Mucosa of rectum (tissue), 2 donors: ENCODE measurements at regions not wholly inside any gene's neighbourhood (a gene's known extent, or its start where the extent isn't known, plus 50 kb on each side); places are given as distances from the start of the nearest gene placed in this dataset.

ENCODE experiments used
- H3K27ac ChIP-seq, 2 donors: one replicate each; pipeline ENCODE4 v1.7.0; 2013; ENCODE audit warnings: inconsistent platforms in 2 of 2, low read depth in 2 of 2, low read length in 2 of 2
- H3K27me3 ChIP-seq, 2 donors: one replicate each; pipeline ENCODE4 v1.7.0; 2013; ENCODE audit warnings: low read length in 2 of 2; ENCODE audit not compliant: control insufficient read depth in 2 of 2, insufficient read depth in 2 of 2
- H3K36me3 ChIP-seq, 2 donors: one replicate each; pipeline ENCODE4 v1.7.0; 2013; ENCODE audit warnings: low read length in 2 of 2; ENCODE audit not compliant: control insufficient read depth in 2 of 2, insufficient read depth in 2 of 2
- H3K4me1 ChIP-seq, 2 donors: one replicate each; pipeline ENCODE4 v1.7.0; 2013; ENCODE audit warnings: low read length in 2 of 2, mild to moderate bottlenecking in 1 of 2; ENCODE audit not compliant: control insufficient read depth in 2 of 2, insufficient read depth in 2 of 2
- H3K4me3 ChIP-seq, 2 donors: one replicate each; pipeline ENCODE4 v1.7.0; 2013; ENCODE audit warnings: low read length in 2 of 2
- H3K9ac ChIP-seq, 2 donors: one replicate each; pipeline ENCODE4 v1.7.0; 2013; ENCODE audit warnings: low read length in 2 of 2, low read depth in 1 of 2, mild to moderate bottlenecking in 1 of 2
- H3K9me3 ChIP-seq, 2 donors: one replicate each; pipeline ENCODE4 v1.7.0; 2013; ENCODE audit warnings: low read length in 2 of 2; ENCODE audit not compliant: control insufficient read depth in 2 of 2
- donor health status: healthy.
- donor health status: Normal muscosa, but diverticular disease.

- H3K4me1 ChIP-seq: no peaks in the 10 kb centered on the region
- H3K27me3 ChIP-seq: no peaks in the 10 kb centered on the region
- H3K4me3 ChIP-seq: no peak overlapping the region
- H3K9ac ChIP-seq: no peak overlapping the region
- no peaks in the 10 kb centered on the region for H3K9me3 ChIP-seq
- H3K36me3 ChIP-seq: no peaks in the 10 kb centered on the region
- no peak overlapping the region for H3K27ac ChIP-seq
Measured at GRCh38 chr12:118827047-118827446, 154.3 kb upstream of the SRRM4 start.

- no peak overlapping the region for H3K4me3 ChIP-seq
Measured at GRCh38 chr12:118827606-118828005, 153.7 kb upstream of the SRRM4 start.

DNA sequence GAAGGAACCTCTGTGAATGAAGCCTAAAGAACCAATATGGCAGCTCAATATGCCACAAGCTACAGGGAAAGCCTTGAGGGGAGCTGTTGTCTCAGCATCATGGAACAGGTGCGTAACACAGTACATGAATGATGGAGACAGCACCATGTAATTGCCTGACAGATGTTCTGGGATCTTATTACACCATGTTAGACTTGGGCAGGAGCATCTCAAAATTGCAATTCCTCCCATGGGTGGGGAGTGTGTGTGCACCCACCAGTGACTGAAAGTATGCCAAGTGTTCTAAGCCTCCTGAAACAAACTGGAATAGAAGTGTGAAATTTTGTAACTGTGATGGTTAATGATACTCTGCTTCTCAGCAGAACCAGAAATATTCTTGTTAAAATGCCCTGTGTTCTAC, 151.0 kb upstream of the SRRM4 start:
- H3K36me3 ChIP-seq: no peaks in the 10 kb centered on the region
- H3K4me1 ChIP-seq: no peaks in the 10 kb centered on the region
- H3K4me3 ChIP-seq: no peak overlapping the region
- no peaks in the 10 kb centered on the region for H3K27me3 ChIP-seq
- no peaks in the 10 kb centered on the region for H3K9me3 ChIP-seq
- H3K27ac ChIP-seq: no peak overlapping the region
- H3K9ac ChIP-seq: no peak overlapping the region

More at GRCh38 chr12:118827606-118828005, 153.7 kb upstream of the SRRM4 start:
- no peaks in the 10 kb centered on the region for H3K27me3 ChIP-seq
- H3K36me3 ChIP-seq: no peaks in the 10 kb centered on the region
- no peak overlapping the region for H3K9ac ChIP-seq
- no peaks in the 10 kb centered on the region for H3K9me3 ChIP-seq
- H3K4me1 ChIP-seq: no peaks in the 10 kb centered on the region
- H3K27ac ChIP-seq: no peak overlapping the region

DNA sequence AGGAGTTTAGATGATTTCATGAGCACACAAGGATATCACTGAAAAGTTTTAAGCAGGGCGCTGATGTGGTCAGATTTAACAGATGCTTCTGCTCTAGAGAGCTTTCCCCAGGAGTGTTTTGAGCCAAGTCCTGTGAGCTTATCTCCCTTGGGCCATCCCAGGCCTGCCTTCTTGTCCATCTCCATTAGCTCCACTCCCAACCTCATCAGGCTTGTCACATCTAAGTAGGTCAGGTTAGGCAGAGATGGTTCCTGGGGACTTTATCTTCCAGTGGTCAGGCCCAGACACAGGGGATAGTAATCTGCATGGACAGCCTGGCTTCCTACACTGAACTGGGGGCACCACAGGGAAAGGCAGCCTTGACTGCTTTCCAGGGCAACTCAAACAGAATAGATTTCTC, 145.4 kb upstream of the SRRM4 start:
- Histone ChIP-seq H3K9me3 (no peaks in the 10 kb centered on the region), H3K4me1 (no peaks in the 10 kb centered on the region), H3K36me3 (no peaks in the 10 kb centered on the region), H3K27ac (no peak overlapping the region), H3K9ac (no peak overlapping the region), H3K4me3 (no peak overlapping the region), H3K27me3 (no peaks in the 10 kb centered on the region)

- Histone ChIP-seq H3K9ac (no peak overlapping the region), H3K9me3 (no peaks in the 10 kb centered on the region), H3K36me3 (no peaks in the 10 kb centered on the region), H3K4me3 (no peak overlapping the region), H3K27me3 (no peaks in the 10 kb centered on the region), H3K27ac (no peak overlapping the region), H3K4me1 (no peaks in the 10 kb centered on the region)
Measured at GRCh38 chr12:118840399-118840798, 140.9 kb upstream of the SRRM4 start.

DNA sequence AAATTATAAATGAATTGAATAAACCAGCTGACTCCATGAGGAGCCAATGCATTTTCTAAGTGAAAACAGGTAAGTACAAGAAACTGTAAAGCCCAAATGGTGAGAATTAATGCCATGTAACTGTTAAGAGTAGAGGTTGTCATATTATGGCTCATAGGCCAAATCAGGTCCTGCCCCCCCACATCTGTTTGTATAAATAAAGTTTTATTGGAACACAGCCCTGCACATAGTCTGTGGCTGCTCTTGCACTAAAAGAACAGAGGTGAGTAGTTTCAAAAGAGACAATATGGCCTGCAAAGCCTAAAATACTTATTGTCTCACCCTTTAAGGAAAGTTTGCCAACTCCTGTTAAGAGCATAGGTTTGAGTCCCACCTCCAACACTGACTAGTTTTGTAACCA, 140.5 kb upstream of the SRRM4 start:
- Histone ChIP-seq H3K4me3 (no peak overlapping the region), H3K4me1 (no peaks in the 10 kb centered on the region), H3K9ac (no peak overlapping the region), H3K36me3 (no peaks in the 10 kb centered on the region), H3K27ac (no peak overlapping the region), H3K27me3 (no peaks in the 10 kb centered on the region), H3K9me3 (no peaks in the 10 kb centered on the region)

GRCh38 chr12:118841588-118841987, 139.8 kb upstream of the SRRM4 start:
- H3K4me1 ChIP-seq: no peaks in the 10 kb centered on the region
- no peak overlapping the region for H3K9ac ChIP-seq
- H3K36me3 ChIP-seq: no peaks in the 10 kb centered on the region
- H3K27me3 ChIP-seq: no peaks in the 10 kb centered on the region
- H3K9me3 ChIP-seq: no peaks in the 10 kb centered on the region
- H3K27ac ChIP-seq: no peak overlapping the region
- H3K4me3 ChIP-seq: no peak overlapping the region

DNA sequence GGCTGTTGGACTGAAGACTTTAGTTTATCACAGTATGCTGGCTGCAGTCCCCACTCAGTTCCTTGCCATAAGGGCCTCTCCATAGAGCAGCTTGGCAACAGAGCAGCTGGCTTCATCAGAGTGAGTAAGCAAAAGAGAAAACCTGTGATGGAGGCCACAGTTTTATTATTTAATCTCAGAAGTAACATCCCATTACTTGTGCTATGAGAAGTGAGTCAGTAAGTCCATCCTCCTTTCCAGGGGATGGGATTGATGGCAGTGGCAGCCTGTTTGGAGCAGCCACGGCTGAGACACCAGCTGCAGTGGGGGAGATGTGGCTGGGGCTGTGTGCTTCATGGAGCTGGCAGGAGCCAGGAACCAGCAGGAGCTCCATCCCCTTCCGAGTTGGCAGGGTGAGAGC, 138.5 kb upstream of the SRRM4 start:
- Histone ChIP-seq H3K4me3 (no peak overlapping the region), H3K9me3 (no peaks in the 10 kb centered on the region), H3K27ac (no peak overlapping the region), H3K27me3 (no peaks in the 10 kb centered on the region), H3K4me1 (no peaks in the 10 kb centered on the region), H3K36me3 (no peaks in the 10 kb centered on the region), H3K9ac (no peak overlapping the region)

- H3K9me3 ChIP-seq: no peaks in the 10 kb centered on the region
- no peak overlapping the region for H3K4me3 ChIP-seq
- no peaks in the 10 kb centered on the region for H3K27me3 ChIP-seq
- no peaks in the 10 kb centered on the region for H3K36me3 ChIP-seq
- no peak overlapping the region for H3K9ac ChIP-seq
- H3K27ac ChIP-seq: no peak overlapping the region
- H3K4me1 ChIP-seq: no peaks in the 10 kb centered on the region
Measured at GRCh38 chr12:118846416-118846815, 134.9 kb upstream of the SRRM4 start.

DNA sequence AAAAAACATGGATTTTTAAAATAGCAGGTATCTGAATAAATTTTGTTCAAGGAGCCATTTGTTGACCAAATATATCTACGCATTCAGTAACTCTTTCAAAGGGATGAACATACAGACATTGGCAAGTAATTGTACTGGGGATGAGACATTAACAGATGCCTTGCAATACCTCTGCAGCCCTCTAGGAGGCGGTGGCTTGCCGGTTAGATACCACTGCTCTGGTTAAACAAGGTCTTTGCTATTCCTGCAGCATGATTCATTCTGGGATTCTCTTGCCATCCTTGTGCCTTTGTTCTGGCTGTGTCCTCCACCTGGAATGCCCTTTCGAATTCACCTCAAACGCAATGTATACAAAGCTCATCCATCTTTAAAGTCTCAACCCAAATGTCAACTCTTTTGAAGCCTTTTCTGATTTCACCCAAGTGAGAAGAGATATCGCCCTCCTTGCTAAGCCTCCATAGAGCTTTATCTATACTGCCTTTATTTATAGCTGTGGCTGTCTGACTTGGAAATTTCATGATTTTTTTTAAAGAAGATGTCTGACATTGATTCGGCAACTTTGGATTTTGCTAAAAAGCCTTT, 131.0 kb upstream of the SRRM4 start:
- Histone ChIP-seq H3K9ac (no peak overlapping the region), H3K27me3 (no peaks in the 10 kb centered on the region), H3K27ac (no peak overlapping the region), H3K9me3 (no peaks in the 10 kb centered on the region), H3K36me3 (no peaks in the 10 kb centered on the region), H3K4me1 (no peaks in the 10 kb centered on the region), H3K4me3 (no peak overlapping the region)

DNA sequence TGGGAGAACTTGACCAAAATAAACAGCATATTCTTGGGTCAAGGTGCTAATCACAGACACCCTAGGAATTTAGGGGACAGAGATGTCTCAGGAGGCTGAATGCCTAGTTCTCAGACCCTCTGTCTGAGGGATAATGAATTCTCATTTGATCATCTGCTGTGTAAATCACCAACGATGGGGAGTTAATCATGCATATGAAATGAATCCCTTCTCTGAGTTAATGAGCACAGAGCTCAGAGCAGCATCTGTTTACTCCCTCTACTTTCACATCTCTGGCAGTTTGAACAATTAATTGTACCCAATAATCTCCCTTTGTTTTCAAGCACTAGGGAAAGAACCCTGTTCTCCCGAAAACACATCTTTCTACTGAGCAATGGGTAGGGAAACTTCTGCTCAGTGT, 129.4 kb upstream of the SRRM4 start:
- Histone ChIP-seq H3K36me3 (no peaks in the 10 kb centered on the region), H3K9me3 (no peaks in the 10 kb centered on the region), H3K27ac (no peak overlapping the region), H3K4me3 (no peak overlapping the region), H3K27me3 (no peaks in the 10 kb centered on the region), H3K4me1 (no peaks in the 10 kb centered on the region), H3K9ac (no peak overlapping the region)
